Vagina (tissue), 2 donors: ENCODE measurements at regions not wholly inside any gene's neighbourhood (a gene's known extent, or its start where the extent isn't known, plus 50 kb on each side); places are given as distances from the start of the nearest gene placed in this dataset.

Source experiments
- POLR2AphosphoS5 ChIP-seq, 2 donors: sonication (generic); formaldehyde crosslinking; IDR thresholded peaks; one replicate each; pipeline ENCODE4 v1.9.0; 2017; ENCODE audit warnings: antibody characterized with exemption in 2 of 2, mild to moderate bottlenecking in 2 of 2, low read depth in 1 of 2; ENCODE audit not compliant: insufficient read depth in 1 of 2
- TF ChIP-seq, protein P1 (sequence below), 3 experiments: fragments of 450-650 bp in 2 of 3; fragments of 200-600 bp in 1 of 3; sonication (generic) in 1 of 3; IDR thresholded peaks; one replicate each; pipeline ENCODE4 v1.5.1; 2017 to 2019; ENCODE audit warnings: antibody characterized with exemption in 3 of 3, mild to moderate bottlenecking in 2 of 3, moderate library complexity in 2 of 3

DNA sequence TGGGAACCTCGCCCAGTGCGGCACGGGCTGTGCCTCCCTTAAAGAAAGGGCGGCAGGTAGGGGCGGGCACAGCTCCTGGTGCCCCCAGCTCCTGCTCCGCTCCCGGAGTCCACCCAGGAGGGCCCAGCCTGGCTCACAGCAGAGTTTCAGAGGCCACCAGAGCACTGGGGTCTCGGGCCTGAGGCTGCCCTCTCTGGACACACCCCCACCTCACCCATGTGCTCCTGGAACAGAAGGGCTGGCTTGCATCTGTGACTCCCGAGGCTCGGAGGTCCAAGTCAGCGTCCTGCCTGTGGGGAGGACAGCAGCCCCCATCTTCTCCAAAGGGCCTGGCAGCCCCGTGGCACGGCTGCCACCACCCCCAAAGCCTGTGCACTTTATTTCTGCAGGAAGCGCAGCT lies 62.7 kb downstream of the RBFOX3 start:
- TF ChIP-seq, protein P1, sequence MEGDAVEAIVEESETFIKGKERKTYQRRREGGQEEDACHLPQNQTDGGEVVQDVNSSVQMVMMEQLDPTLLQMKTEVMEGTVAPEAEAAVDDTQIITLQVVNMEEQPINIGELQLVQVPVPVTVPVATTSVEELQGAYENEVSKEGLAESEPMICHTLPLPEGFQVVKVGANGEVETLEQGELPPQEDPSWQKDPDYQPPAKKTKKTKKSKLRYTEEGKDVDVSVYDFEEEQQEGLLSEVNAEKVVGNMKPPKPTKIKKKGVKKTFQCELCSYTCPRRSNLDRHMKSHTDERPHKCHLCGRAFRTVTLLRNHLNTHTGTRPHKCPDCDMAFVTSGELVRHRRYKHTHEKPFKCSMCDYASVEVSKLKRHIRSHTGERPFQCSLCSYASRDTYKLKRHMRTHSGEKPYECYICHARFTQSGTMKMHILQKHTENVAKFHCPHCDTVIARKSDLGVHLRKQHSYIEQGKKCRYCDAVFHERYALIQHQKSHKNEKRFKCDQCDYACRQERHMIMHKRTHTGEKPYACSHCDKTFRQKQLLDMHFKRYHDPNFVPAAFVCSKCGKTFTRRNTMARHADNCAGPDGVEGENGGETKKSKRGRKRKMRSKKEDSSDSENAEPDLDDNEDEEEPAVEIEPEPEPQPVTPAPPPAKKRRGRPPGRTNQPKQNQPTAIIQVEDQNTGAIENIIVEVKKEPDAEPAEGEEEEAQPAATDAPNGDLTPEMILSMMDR (IDR thresholded peaks at IDR 0.05) = no peak
- TF ChIP-seq POLR2AphosphoS5 (IDR thresholded peaks at IDR 0.05; ENCODE audit: insufficient read depth in 1 of 2, low read depth in 1 of 2) = no peak
